Ovary (tissue), 7 donors: ENCODE measurements at regions not wholly inside any gene's neighbourhood (a gene's known extent, or its start where the extent isn't known, plus 50 kb on each side); places are given as distances from the start of the nearest gene placed in this dataset.

ENCODE experiments used
- DNase-seq, 5 donors: peaks; one replicate each; pipeline ENCODE4 v3.0.0-alpha.2; 2019 to 2020
- H3K27ac ChIP-seq, 2 donors: fragments of 200-600 bp; one replicate each; pipeline versions ENCODE4 v1.5.1 to v1.8.0; 2019 to 2022
- H3K27me3 ChIP-seq: fragments of 200-600 bp; one replicate; pipeline ENCODE4 v1.8.0; 2022
- H3K36me3 ChIP-seq: fragments of 200-600 bp; sonication (generic); one replicate; pipeline ENCODE4 v1.5.1; 2019
- H3K4me1 ChIP-seq: one replicate; pipeline ENCODE4 v1.8.1; 2013; ENCODE audit warnings: mild to moderate bottlenecking, moderate library complexity; ENCODE audit not compliant: insufficient read depth
- H3K4me3 ChIP-seq: fragments of 200-600 bp; sonication (generic); one replicate; pipeline ENCODE4 v1.5.1; 2017
- H3K9me3 ChIP-seq, 2 donors: fragments of 200-600 bp in 1 of 2; sonication (generic) in 1 of 2; one replicate each; pipeline versions ENCODE4 v1.5.1 to v1.8.1; 2013 to 2019; ENCODE audit warnings: mild to moderate bottlenecking in 1 of 2, moderate library complexity in 1 of 2
- CTCF ChIP-seq, 3 donors: fragments of 450-650 bp in 2 of 3; fragments of 200-600 bp in 1 of 3; IDR thresholded peaks; one replicate each; pipeline versions ENCODE4 v1.5.1 to v1.8.0; 2016 to 2022; ENCODE audit warnings: antibody characterized with exemption in 3 of 3, mild to moderate bottlenecking in 1 of 3
- EP300 ChIP-seq: sonication (generic); formaldehyde crosslinking; IDR thresholded peaks from one replicate; pipeline ENCODE4 v1.6.1; 2017; ENCODE audit warnings: antibody characterized with exemption
- POLR2A ChIP-seq: fragments of 450-650 bp; IDR thresholded peaks from one replicate; pipeline ENCODE4 v1.6.1; 2017; ENCODE audit warnings: antibody characterized with exemption, mild to moderate bottlenecking, moderate library complexity
- WGBS, 3 donors: extraction: QIAGEN DNeasy Blood & Tissue Kit in 1 of 3; methylation state at CpG; one replicate each; pipeline versions ENCODE4 v1.1.5 to v1.1.7; 2013 to 2017; 5-methylcytosine and 5-hydroxymethylcytosine counted together
- intact Hi-C, 4 donors: fragments of 100-400 bp; cut with DNase I; formaldehyde crosslinking; loops; one replicate each; pipeline versions ENCODE4 v1.11.0 to v1.15.1; 2022 to 2023
- donor health status: DM: no; HTN: no; CAD: no; lungs with moderate emphysema.
- donor health status: DM: no; HTN: no; CAD: no.
- donor health status: Bipolar disorder and iron deficiency.
- donor health status: DM: no; HTN: no; CAD: no.
- donor health status: DM: yes; HTN: yes; CAD: no.

DNA sequence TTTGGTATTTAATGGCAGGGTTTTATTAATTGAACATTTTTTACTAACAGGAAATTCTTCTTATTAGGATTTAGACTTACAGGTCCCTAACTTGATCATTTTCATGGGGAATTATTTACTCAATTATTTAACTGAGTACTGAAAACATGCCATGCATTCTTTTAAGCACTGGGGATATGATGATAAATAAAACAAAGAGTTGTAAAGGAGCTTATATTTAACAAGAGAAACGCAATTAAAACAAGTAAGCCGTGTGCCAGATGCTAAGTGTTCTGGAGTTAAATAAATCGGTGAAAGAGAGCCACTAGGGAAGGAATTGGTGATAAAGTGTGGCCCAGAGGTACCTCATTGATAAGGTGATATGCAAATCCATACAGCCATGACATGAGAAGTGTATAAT lies 214.2 kb upstream of the HTR1E start:
- no peaks in the 10 kb centered on the region for H3K27me3 ChIP-seq
- H3K4me1 ChIP-seq, result no peaks in the 10 kb centered on the region
- TF ChIP-seq EP300 (no peak), CTCF (IDR thresholded peaks at IDR 0.05) (no peak), POLR2A (no peak)
- 24 to 45% (median 25%) methylated on average over 3 of the region's 3 CpGs for WGBS, 3 donors
- H3K27ac ChIP-seq, result no peak overlapping the region
- H3K9me3 ChIP-seq, result no peaks in the 10 kb centered on the region
- no peaks in the 10 kb centered on the region for H3K36me3 ChIP-seq
- no peak for DNase-seq
- H3K4me3 ChIP-seq, result no peak overlapping the region
- intact Hi-C loops, result no loop called here

DNA sequence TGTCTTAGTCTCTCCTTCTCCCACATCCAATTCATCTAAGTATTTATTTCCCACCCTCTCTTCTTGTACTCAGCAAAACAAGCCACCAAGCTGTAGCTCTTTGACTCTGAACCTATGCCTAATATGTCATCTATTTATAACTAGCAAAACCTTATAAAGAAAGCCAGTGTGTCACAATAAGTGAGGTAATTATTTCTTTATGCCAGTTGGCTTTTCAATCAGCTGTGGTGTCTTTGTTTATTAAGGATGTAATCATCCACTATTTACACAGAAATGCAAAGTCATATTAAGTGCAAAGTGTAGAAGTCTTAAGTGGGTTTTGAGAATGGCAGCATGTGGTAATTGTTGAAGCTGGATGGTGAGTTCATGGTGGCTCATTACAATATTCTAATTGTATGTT lies 215.2 kb upstream of the HTR1E start:
- no peak for DNase-seq
- no peaks in the 10 kb centered on the region for H3K36me3 ChIP-seq
- H3K4me3 ChIP-seq, result no peak overlapping the region
- intact Hi-C loops, result no loop called here
- no peaks in the 10 kb centered on the region for H3K9me3 ChIP-seq
- TF ChIP-seq EP300, result no peak
- no peak for TF ChIP-seq POLR2A
- TF ChIP-seq CTCF (IDR thresholded peaks at IDR 0.05), result no peak
- H3K27me3 ChIP-seq, result no peaks in the 10 kb centered on the region
- H3K4me1 ChIP-seq, result no peaks in the 10 kb centered on the region
- H3K27ac ChIP-seq, result no peak overlapping the region

- H3K9me3 ChIP-seq, result no peaks in the 10 kb centered on the region
- DNase-seq, result peak in 1 of 5 donors; percentile 20
- TF ChIP-seq POLR2A, result no peak
- TF ChIP-seq CTCF (IDR thresholded peaks at IDR 0.05), result no peak
- no peak for TF ChIP-seq EP300
- WGBS, 3 donors, result 2 to 18% (median 11%) methylated on average over 3 of the region's 3 CpGs
- no peak overlapping the region for H3K27ac ChIP-seq
- H3K27me3 ChIP-seq, result no peaks in the 10 kb centered on the region
- no peak overlapping the region for H3K4me3 ChIP-seq
- intact Hi-C loops, result no loop called here
- no peaks in the 10 kb centered on the region for H3K4me1 ChIP-seq
- no peaks in the 10 kb centered on the region for H3K36me3 ChIP-seq
Observed at GRCh38 chr6:86715676-86716075, 221.7 kb upstream of the HTR1E start.

- Histone ChIP-seq H3K27ac (no peak overlapping the region), H3K27me3 (no peaks in the 10 kb centered on the region), H3K36me3 (no peaks in the 10 kb centered on the region), H3K4me3 (no peak overlapping the region), H3K9me3 (no peaks in the 10 kb centered on the region), H3K4me1 (no peaks in the 10 kb centered on the region)
- intact Hi-C loops, result no loop called here
- no peak for DNase-seq
- TF ChIP-seq POLR2A, result no peak
- no peak for TF ChIP-seq EP300
- no peak for TF ChIP-seq CTCF (IDR thresholded peaks at IDR 0.05)
- WGBS, 3 donors, result 14 to 39% (median 23%) methylated on average over 2 of the region's 2 CpGs
Observed at GRCh38 chr6:86712039-86712438, 225.3 kb upstream of the HTR1E start.
